ENCODE measurements at regions not wholly inside any gene's neighbourhood (a gene's known extent, or its start where the extent isn't known, plus 50 kb on each side); places are given as distances from the start of the nearest gene placed in this dataset.

- Histone ChIP-seq H3K36me3 (no peaks in the 10 kb centered on the region), H3K4me1 (peaks cover 2% of the 10 kb centered on the region; the same call in 1 of the 2 replicates), H3K27me3 (no peaks in the 10 kb centered on the region), H3K4me3 (ENCODE audit: low read depth, low read length) (no peak overlapping the region), H3K9me3 (no peaks in the 10 kb centered on the region)
- no peak for DNase-seq
- TF ChIP-seq CTCF (IDR thresholded peaks at IDR 0.05; ENCODE audit: low read depth, low read length): no peak
Observed at GRCh38 chr3:30288830-30289229, 317.6 kb upstream of the TGFBR2 start.

GRCh38 chr3:30289324-30289723 lies 317.1 kb upstream of the TGFBR2 start:
- H3K36me3 ChIP-seq: no peaks in the 10 kb centered on the region
- H3K9me3 ChIP-seq: no peaks in the 10 kb centered on the region
- peaks cover 2% of the 10 kb centered on the region; the same call in 1 of the 2 replicates for H3K4me1 ChIP-seq
- DNase-seq: no peak
- H3K4me3 ChIP-seq (ENCODE audit: low read depth, low read length): no peak overlapping the region
- no peaks in the 10 kb centered on the region for H3K27me3 ChIP-seq
- no peak for TF ChIP-seq CTCF (IDR thresholded peaks at IDR 0.05; ENCODE audit: low read depth, low read length)

DNA sequence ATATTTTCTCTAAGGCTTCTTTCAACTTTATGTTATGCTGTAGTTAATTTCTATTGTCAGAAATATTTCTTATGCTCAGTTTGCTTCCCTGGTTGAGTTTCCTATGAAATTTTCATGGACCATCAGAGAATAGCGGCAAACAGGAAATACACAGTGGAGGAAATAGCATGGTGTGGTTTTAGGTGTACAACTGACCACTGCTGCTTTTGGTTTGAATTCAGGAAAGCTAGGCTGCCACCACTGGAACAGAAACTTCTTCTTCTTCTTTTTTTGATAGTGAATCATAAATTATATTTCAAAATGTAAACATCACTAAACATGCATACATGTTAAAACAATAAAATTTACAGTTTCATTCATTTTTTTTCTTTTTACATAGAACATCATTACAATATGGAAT lies 316.6 kb upstream of the TGFBR2 start:
- Histone ChIP-seq H3K27me3 (no peaks in the 10 kb centered on the region), H3K4me3 (ENCODE audit: low read depth, low read length) (no peak overlapping the region), H3K9me3 (no peaks in the 10 kb centered on the region), H3K36me3 (no peaks in the 10 kb centered on the region), H3K4me1 (peaks cover 2% of the 10 kb centered on the region; the same call in 1 of the 2 replicates)
- DNase-seq: no peak
- TF ChIP-seq CTCF (IDR thresholded peaks at IDR 0.05; ENCODE audit: low read depth, low read length): no peak

DNA sequence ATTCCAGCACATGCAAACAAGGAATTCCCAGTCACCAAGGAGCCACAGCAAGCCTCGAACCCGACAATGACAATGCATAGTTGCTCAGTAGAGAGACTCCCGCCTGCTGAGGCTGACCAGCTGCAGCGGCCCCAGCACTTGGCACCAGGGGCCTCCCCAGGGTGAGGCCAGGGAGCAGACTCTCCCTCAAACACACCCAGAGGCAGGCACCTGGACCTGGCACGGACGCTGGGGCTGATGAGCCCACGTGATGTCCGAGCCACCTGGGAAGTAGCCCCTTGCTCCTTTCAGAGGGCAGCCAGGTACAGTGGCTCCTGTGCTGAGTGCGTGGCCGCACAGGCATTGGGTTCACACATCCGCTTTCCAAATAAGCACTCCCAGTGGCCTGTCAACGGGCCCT lies 315.9 kb upstream of the TGFBR2 start:
- H3K36me3 ChIP-seq: no peaks in the 10 kb centered on the region
- no peaks in the 10 kb centered on the region for H3K9me3 ChIP-seq
- TF ChIP-seq CTCF (IDR thresholded peaks at IDR 0.05; ENCODE audit: low read depth, low read length): no peak
- DNase-seq: no peak
- H3K27me3 ChIP-seq: no peaks in the 10 kb centered on the region
- H3K4me3 ChIP-seq (ENCODE audit: low read depth, low read length): no peak overlapping the region
- H3K4me1 ChIP-seq: peaks cover 2% of the 10 kb centered on the region; the same call in 1 of the 2 replicates

DNA sequence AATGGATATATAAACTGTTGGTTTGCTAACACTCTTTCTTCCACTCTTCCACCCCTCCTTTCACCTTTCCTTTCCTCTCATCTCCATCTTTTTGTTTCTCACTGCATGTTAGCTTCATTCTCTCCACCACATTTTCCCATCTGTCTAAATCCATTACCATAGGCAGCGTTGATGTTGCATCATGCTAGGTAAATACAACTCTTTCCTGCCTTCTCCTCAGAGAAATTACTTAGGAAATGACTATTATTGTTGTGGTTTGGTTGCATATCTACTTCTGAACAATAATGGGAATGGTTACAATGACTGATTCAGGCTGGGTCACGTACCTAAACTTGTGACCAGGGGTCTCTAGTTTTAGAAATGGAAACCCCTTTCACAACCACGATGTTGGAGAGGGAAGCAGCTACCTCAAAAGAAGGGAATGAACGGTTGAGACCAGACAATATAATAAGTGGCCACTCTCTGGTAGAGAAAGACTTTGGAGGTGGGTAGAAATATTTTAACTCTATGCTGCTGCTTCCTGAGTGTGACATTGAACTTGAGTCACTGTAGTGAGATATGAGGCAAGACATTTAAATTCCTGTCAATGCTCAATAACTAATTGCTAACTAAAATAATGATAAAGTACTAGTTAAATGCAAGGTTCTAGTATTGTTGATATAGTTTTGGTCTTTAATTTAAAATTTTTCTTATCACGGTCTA lies 314.1 kb upstream of the TGFBR2 start:
- no peaks in the 10 kb centered on the region for H3K27me3 ChIP-seq
- H3K4me3 ChIP-seq (ENCODE audit: low read depth, low read length): no peak overlapping the region
- no peaks in the 10 kb centered on the region for H3K9me3 ChIP-seq
- no peaks in the 10 kb centered on the region for H3K4me1 ChIP-seq
- TF ChIP-seq CTCF (IDR thresholded peaks at IDR 0.05; ENCODE audit: low read depth, low read length): no peak
- H3K36me3 ChIP-seq: no peaks in the 10 kb centered on the region
- no peak for DNase-seq

- H3K4me1 ChIP-seq: no peaks in the 10 kb centered on the region
- H3K27me3 ChIP-seq: no peaks in the 10 kb centered on the region
- H3K9me3 ChIP-seq: no peaks in the 10 kb centered on the region
- no peak for TF ChIP-seq CTCF (IDR thresholded peaks at IDR 0.05; ENCODE audit: low read depth, low read length)
- no peak for DNase-seq
- H3K36me3 ChIP-seq: no peaks in the 10 kb centered on the region
- no peak overlapping the region for H3K4me3 ChIP-seq (ENCODE audit: low read depth, low read length)
Observed at GRCh38 chr3:30293621-30294240, 312.7 kb upstream of the TGFBR2 start.
